HG03139 (cell line): ENCODE measurements at regions not wholly inside any gene's neighbourhood (a gene's known extent, or its start where the extent isn't known, plus 50 kb on each side); places are given as distances from the start of the nearest gene placed in this dataset.

Experiments used
- ATAC-seq: cut with Tn5 transposase; IDR thresholded peaks from one replicate; pipeline ENCODE4 v1.9.1; 2021; ENCODE audit not compliant: unreplicated experiment

- no peak for ATAC-seq
These were observed 213.5 kb downstream of the GPAM start for GRCh38 chr10:111970111-111970510.

- ATAC-seq = no peak
These were observed 211.5 kb downstream of the GPAM start for GRCh38 chr10:111972109-111972508.

GRCh38 chr10:111973306-111973705 is 210.3 kb downstream of the GPAM start:
- no peak for ATAC-seq

- ATAC-seq = no peak
These were observed 209.7 kb downstream of the GPAM start for GRCh38 chr10:111973826-111974225.

- ATAC-seq = no peak
These were observed 209.2 kb downstream of the GPAM start for GRCh38 chr10:111974325-111974724.

GRCh38 chr10:111976557-111976956 is 207.0 kb downstream of the GPAM start:
- ATAC-seq = no peak

GRCh38 chr10:111984057-111984456 is 199.5 kb downstream of the GPAM start:
- ATAC-seq = no peak

- no peak for ATAC-seq
These were observed 197.5 kb downstream of the GPAM start for GRCh38 chr10:111986079-111986478.

- ATAC-seq = no peak
These were observed 194.9 kb downstream of the GPAM start for GRCh38 chr10:111988646-111989045.

GRCh38 chr10:111989136-111989911 is 194.2 kb downstream of the GPAM start:
- ATAC-seq = no peak

- no peak for ATAC-seq
These were observed 192.8 kb downstream of the GPAM start for GRCh38 chr10:111990734-111991133.

- no peak for ATAC-seq
These were observed 190.2 kb downstream of the GPAM start for GRCh38 chr10:111993321-111993720.

GRCh38 chr10:111993872-111994426 is 189.6 kb downstream of the GPAM start:
- ATAC-seq = no peak

- peak; percentile 96 for ATAC-seq
These were observed 187.5 kb downstream of the GPAM start for GRCh38 chr10:111996103-111996502.

GRCh38 chr10:111998728-111999127 is 184.8 kb downstream of the GPAM start:
- ATAC-seq = no peak

GRCh38 chr10:111999205-111999914 is 184.2 kb downstream of the GPAM start:
- no peak for ATAC-seq

- no peak for ATAC-seq
These were observed 183.7 kb downstream of the GPAM start for GRCh38 chr10:111999915-112000302.

- ATAC-seq = no peak
These were observed 183.1 kb downstream of the GPAM start for GRCh38 chr10:112000466-112000865.

- ATAC-seq = no peak
These were observed 181.4 kb downstream of the GPAM start for GRCh38 chr10:112002206-112002605.

GRCh38 chr10:112004075-112004474 is 179.5 kb downstream of the GPAM start:
- no peak for ATAC-seq

- no peak for ATAC-seq
These were observed 178.5 kb downstream of the GPAM start for GRCh38 chr10:112005044-112005443.

- ATAC-seq = no peak
These were observed 177.2 kb downstream of the GPAM start for GRCh38 chr10:112006407-112006806.
